Brain pericyte (primary cell): ENCODE measurements at regions not wholly inside any gene's neighbourhood (a gene's known extent, or its start where the extent isn't known, plus 50 kb on each side); places are given as distances from the start of the nearest gene placed in this dataset.

Source experiments
- DNase-seq: peaks from one replicate; pipeline ENCODE4 v3.0.0-alpha.2; 2012; ENCODE audit warnings: low read depth, low spot score

DNA sequence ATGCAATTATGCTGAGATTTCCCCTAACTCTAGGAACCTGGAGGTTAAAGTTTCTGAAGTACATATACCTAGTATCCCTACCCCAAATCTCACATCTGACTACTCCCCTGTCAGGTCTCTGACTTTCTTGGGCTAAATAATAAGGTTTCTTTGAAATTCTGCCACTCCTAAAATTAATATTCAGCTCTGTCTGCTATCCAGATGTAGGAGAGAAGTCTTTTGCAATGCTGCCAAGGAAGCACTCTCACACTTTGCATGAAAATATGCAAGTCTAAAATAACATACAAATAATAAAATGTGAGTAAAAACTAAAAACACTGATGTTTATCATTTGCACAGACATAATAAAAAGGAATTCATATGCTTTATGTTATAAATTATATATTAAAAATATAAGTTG, 196.9 kb upstream of the LRFN5 start:
- no peak for DNase-seq

GRCh38 chr14:41404126-41404525, 202.6 kb upstream of the LRFN5 start:
- no peak for DNase-seq

DNA sequence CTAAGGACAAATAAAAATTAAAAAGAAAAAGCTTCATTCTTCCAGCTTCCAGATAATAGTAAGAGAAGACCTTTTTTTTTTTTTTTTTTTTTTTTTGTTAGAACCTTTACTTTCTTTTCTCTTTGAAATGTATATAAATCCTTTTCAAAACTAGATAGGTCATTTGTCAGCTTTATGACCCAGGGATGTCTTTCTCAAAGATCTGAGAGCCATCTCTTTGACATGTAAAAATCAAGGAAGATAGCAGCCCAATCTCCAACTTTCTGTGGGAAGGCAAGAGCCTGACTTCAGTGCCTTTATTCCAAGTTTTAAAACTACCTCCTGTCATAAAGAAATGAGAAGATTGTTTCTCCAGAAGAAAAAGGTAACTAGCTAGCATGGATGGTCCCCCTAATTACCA, 203.3 kb upstream of the LRFN5 start:
- no peak for DNase-seq

GRCh38 chr14:41397926-41398325, 208.8 kb upstream of the LRFN5 start:
- DNase-seq, result no peak

DNA sequence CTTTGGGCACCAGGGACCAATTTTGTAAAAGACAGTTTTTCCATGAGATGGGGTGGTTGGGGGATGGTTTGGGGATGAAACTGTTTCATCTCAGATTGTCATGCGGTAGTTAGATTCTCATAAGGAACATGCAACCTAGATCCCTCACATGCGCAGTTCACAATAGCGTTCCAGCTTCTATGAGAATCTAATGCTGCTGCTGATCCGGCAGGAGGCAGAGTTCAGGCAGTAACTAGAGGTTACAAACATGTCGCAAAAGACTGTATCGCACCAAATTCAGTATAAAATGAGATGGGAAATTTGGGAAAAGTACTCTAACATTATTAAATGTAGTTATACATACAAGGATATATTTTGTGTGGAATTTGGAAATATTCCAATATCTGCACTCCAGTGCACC, 213.2 kb upstream of the LRFN5 start:
- DNase-seq, result no peak

- no peak for DNase-seq
Measured at GRCh38 chr14:41392226-41392625, 214.4 kb upstream of the LRFN5 start.

DNA sequence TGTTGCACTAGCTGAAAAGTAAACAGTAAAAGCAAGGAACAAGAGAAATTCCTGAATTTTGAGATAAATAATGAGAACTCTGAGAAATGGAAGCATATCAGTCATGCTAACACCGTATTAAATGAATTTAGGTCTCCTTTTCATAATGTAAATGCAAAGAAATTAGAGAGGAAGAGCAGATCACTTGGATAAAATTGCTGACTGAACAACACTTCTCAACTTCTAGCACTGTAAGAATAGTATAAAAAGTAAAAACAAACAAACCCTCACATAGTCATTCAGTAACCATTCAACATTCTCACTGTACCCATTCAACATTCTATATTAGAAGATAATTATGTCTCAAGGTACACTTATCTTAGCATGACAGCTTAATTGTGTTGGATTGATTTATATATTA, 217.3 kb upstream of the LRFN5 start:
- no peak for DNase-seq

GRCh38 chr14:41385797-41386196, 220.9 kb upstream of the LRFN5 start:
- no peak for DNase-seq

GRCh38 chr14:41380017-41380416, 226.7 kb upstream of the LRFN5 start:
- no peak for DNase-seq

GRCh38 chr14:41378526-41378925, 228.2 kb upstream of the LRFN5 start:
- no peak for DNase-seq

- no peak for DNase-seq
Measured at GRCh38 chr14:41377932-41378331, 228.7 kb upstream of the LRFN5 start.

GRCh38 chr14:41374092-41374491, 232.6 kb upstream of the LRFN5 start:
- no peak for DNase-seq

- DNase-seq, result no peak
Measured at GRCh38 chr14:41362139-41362538, 244.5 kb upstream of the LRFN5 start.

GRCh38 chr14:41360126-41360525, 246.6 kb upstream of the LRFN5 start:
- no peak for DNase-seq

DNA sequence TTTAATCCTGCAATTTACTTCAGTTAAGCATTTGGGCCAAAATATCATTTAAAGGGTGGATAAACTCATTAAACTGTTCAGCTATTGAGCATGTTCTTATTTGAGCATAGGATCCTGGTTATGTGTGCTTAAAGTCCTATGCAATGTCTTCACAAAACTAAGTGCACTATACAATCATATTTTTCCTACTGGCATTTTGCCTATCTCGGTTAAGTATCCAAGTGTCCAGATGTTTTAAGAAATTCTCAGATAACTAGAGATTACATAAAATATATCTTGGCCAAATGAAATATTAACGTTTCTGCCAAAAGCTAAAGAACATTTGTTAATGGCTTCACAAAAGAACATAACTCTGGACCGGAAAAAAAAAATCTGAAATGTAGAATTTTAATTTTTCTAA, 250.8 kb upstream of the LRFN5 start:
- DNase-seq, result no peak

GRCh38 chr14:41350476-41350875, 256.2 kb upstream of the LRFN5 start:
- DNase-seq, result no peak

DNA sequence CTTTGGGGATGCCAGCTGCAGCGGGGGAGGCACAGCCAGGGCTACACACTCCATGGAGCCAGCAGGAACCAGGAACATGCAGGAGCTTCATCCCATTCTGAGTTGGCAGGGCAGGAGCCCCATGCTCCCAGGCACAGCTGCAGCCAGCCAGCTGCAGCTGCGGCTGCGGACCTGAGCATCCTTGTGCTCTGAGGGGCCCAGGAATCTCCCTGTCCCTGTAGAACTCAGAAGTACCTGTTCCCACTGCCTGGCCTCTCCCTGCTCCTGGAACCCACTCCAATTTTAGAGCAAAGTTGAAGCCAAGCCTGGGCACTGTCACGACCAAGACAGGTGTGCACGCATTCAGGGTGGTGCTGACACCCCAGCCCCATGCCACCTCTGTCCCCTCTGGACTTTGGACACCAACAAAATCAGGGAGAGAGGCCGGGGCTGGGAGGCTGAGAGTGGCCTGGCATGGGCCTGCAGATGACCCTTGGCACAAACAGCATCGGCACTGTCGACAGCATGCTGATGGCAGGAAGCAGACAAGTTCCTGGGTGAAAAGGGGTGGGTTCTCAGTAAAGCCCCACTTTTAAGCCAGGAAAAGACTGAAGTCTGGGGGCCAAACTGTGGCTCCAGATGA, 257.3 kb upstream of the LRFN5 start:
- DNase-seq, result no peak

DNA sequence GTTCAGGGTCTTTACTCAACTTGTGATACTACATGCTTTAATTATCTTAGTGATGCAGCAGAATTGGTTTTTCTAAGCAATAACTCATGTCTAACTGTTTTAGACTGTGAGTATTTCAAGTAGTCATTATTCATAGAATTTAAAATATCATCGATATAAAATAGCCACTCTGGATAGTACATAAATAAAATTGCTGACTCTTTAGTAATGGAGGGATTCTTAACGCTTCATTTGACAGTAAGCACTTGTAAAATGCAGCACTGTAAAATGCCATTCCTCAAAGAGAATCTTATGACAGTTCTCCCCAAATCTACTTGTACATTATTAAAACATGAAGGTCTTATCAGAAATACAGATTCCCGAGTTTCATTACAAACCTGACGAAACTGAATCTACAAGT, 262.8 kb upstream of the LRFN5 start:
- no peak for DNase-seq

DNA sequence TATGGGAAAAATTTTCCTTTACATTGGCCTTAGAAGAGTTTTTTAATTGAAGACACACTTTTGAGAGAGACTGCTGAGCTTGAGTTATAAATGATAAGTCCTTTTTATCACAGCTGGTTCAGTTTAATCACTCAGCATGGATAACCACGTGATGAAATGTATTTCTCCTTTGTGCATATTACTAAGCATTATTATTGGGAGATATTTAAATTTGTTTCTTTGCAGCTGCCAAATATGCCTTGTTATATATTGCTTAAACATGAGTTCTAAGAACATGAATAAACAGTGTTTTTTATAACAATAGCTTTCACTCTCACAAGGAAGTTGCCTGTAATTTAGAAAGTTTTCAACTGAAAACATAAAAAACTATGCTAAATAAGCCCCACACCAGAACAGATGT, 293.5 kb upstream of the LRFN5 start:
- DNase-seq, result no peak

DNA sequence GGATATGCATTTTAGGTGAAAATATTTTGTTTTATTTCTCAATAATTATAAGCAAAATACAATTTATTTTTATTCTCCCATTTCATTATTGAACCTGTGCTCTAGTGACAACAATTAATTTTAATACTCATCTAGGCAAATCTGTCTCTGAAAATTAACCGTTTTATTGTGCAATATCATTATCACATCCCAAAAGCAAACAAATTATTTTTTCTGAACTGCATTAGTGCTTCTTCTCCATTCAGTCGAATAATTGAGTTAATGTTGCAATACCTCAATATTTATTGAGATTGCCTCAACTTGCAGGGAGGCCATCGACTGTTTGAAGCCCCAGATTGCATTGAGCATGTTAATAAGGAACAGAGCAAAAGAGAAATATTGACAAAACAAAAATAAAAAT, 303.2 kb upstream of the LRFN5 start:
- no peak for DNase-seq

DNA sequence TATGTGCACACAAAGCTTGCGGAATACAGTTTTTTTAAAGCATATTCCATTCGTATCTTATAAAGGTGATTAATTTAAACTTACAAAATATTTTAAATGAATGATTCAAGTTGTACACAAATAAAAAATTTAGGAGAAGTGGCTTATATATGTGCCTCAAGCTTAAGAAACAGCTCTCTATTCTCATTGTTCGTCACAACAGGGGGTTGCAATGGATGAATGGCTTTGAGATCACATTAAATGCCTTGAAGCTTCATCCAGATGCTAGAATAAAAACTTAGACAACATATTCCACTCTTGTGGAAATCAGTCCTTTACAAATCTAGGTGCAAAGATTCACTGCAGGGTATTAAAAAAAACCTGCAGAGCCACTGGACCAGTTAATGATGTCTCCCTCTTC, 303.9 kb upstream of the LRFN5 start:
- DNase-seq, result no peak

- no peak for DNase-seq
Measured at GRCh38 chr14:41299924-41300323, 306.8 kb upstream of the LRFN5 start.

DNA sequence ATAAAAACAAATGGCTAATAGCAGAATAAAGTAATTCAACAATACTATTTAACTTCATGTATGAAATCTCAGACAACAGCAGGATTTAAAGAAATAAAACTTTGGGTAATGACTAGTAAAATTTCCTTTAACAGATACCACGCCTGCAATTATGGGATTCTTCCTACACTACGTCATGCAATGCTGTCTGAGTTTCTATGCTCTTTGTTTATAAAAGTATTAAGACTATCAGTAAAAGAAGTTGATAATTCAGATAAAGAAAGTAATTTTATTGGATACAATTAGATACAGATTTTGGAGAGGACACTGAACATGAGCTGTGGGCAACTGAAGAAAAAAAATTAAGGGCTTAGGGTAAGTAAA, 308.4 kb upstream of the LRFN5 start:
- no peak for DNase-seq

DNA sequence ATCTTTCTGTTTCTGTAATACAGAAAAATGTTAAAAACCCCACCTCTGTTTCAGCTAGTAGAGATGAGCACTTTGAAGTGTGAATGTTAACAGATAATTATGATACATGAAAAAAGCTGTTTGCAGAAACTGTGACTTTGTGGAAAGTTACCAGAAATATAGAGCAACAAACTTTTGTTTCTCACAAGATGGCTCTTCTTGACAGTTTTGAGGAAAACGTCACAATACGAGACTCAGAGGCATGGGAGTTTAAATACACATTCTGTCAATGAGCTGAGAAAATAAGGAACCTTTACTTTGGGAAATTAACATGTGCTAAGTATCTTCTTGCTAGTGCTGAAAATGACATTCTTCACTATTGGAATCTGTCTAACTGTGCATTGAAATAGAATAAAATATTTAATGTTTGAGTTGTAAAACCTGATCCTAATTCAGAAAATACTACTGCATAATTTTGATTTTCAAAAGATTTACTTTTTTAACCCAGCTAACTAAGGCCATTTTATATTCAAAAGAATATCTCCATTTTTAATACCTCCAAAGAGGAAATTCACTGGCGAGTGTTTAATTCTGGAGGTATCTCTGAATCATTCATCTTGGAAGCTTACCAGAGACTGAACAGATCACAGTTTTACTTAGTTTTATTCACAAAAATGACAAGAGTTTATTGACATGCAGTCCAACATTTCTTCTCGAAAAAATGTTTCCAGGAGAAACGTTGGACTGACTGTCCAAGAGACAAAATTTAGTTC, 308.9 kb upstream of the LRFN5 start:
- no peak for DNase-seq
